Vagina (tissue), 2 donors: ENCODE measurements at regions not wholly inside any gene's neighbourhood (a gene's known extent, or its start where the extent isn't known, plus 50 kb on each side); places are given as distances from the start of the nearest gene placed in this dataset.

Experiments
- POLR2A ChIP-seq, 2 donors: fragments of 450-650 bp; IDR thresholded peaks; one replicate each; pipeline ENCODE4 v1.6.1; 2017; ENCODE audit warnings: antibody characterized with exemption in 2 of 2, mild to moderate bottlenecking in 2 of 2, moderate library complexity in 2 of 2
- TF ChIP-seq, protein P1 (sequence below), 3 experiments: fragments of 450-650 bp in 2 of 3; fragments of 200-600 bp in 1 of 3; sonication (generic) in 1 of 3; IDR thresholded peaks; one replicate each; pipeline ENCODE4 v1.5.1; 2017 to 2019; ENCODE audit warnings: antibody characterized with exemption in 3 of 3, mild to moderate bottlenecking in 2 of 3, moderate library complexity in 2 of 3

DNA sequence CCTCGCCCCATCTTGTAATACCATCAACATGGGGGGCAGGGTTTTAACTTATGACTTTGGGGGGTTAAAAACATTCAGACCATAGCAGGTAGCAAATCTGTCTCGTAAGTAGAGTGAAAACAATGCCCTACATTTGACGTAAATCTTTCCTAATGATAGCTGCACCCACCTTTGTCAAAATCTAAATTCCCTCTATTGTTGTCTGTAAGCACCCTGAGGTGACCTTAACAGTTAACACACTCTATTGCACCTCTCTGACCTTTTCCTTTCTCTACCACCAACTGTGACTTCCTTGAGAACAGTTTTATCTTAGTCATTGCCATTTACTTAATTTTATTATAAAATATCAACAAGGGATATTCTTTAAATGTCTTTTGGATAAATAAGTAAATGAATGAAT lies 1024.9 kb upstream of the CNTN5 start:
- TF ChIP-seq, protein P1, sequence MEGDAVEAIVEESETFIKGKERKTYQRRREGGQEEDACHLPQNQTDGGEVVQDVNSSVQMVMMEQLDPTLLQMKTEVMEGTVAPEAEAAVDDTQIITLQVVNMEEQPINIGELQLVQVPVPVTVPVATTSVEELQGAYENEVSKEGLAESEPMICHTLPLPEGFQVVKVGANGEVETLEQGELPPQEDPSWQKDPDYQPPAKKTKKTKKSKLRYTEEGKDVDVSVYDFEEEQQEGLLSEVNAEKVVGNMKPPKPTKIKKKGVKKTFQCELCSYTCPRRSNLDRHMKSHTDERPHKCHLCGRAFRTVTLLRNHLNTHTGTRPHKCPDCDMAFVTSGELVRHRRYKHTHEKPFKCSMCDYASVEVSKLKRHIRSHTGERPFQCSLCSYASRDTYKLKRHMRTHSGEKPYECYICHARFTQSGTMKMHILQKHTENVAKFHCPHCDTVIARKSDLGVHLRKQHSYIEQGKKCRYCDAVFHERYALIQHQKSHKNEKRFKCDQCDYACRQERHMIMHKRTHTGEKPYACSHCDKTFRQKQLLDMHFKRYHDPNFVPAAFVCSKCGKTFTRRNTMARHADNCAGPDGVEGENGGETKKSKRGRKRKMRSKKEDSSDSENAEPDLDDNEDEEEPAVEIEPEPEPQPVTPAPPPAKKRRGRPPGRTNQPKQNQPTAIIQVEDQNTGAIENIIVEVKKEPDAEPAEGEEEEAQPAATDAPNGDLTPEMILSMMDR (IDR thresholded peaks at IDR 0.05): no peak
- TF ChIP-seq POLR2A (IDR thresholded peaks at IDR 0.05): no peak
